Brain pericyte (primary cell): ENCODE measurements at regions not wholly inside any gene's neighbourhood (a gene's known extent, or its start where the extent isn't known, plus 50 kb on each side); places are given as distances from the start of the nearest gene placed in this dataset.
"Not testable (repeated sequence)": the region's sequence is repeated elsewhere in the genome, so short reads cannot be mapped to it uniquely, and the experiment has no call there.

Experiments used
- DNase-seq: peaks from one replicate; pipeline ENCODE4 v3.0.0-alpha.2; 2012; ENCODE audit warnings: low read depth, low spot score

- DNase-seq, result no peak
Observed at GRCh38 chr12:88717188-88717587, 136.9 kb upstream of the KITLG start.

- DNase-seq, result no peak
Observed at GRCh38 chr12:88716240-88716639, 136.0 kb upstream of the KITLG start.

- no peak for DNase-seq
Observed at GRCh38 chr12:88715673-88716072, 135.4 kb upstream of the KITLG start.

GRCh38 chr12:88714263-88714882, 134.1 kb upstream of the KITLG start:
- DNase-seq, result not testable (repeated sequence)

- no peak for DNase-seq
Observed at GRCh38 chr12:88707800-88708199, 127.5 kb upstream of the KITLG start.

- no peak for DNase-seq
Observed at GRCh38 chr12:88706286-88706685, 126.0 kb upstream of the KITLG start.

- DNase-seq, result no peak
Observed at GRCh38 chr12:88703790-88704189, 123.5 kb upstream of the KITLG start.

- no peak for DNase-seq
Observed at GRCh38 chr12:88698471-88698870, 118.2 kb upstream of the KITLG start.

- no peak for DNase-seq
Observed at GRCh38 chr12:88693837-88694445, 113.7 kb upstream of the KITLG start.

- no peak for DNase-seq
Observed at GRCh38 chr12:88691811-88692210, 111.5 kb upstream of the KITLG start.

GRCh38 chr12:88684610-88685009, 104.3 kb upstream of the KITLG start:
- DNase-seq, result no peak

- DNase-seq, result no peak
Observed at GRCh38 chr12:88684170-88684569, 103.9 kb upstream of the KITLG start.

GRCh38 chr12:88683628-88684027, 103.4 kb upstream of the KITLG start:
- no peak for DNase-seq

GRCh38 chr12:88681271-88681670, 101.0 kb upstream of the KITLG start:
- no peak for DNase-seq

- no peak for DNase-seq
Observed at GRCh38 chr12:88677464-88677863, 97.2 kb upstream of the KITLG start.

GRCh38 chr12:88667615-88668014, 87.3 kb upstream of the KITLG start:
- DNase-seq, result not testable (repeated sequence)

GRCh38 chr12:88665071-88665470, 84.8 kb upstream of the KITLG start:
- no peak for DNase-seq

GRCh38 chr12:88662961-88663360, 82.7 kb upstream of the KITLG start:
- DNase-seq, result no peak

GRCh38 chr12:88662093-88662492, 81.8 kb upstream of the KITLG start:
- DNase-seq, result no peak

GRCh38 chr12:88658009-88658408, 77.7 kb upstream of the KITLG start:
- DNase-seq, result no peak

- DNase-seq, result peak; percentile 7
Observed at GRCh38 chr12:88650715-88651114, 70.4 kb upstream of the KITLG start.

GRCh38 chr12:88648625-88649024, 68.4 kb upstream of the KITLG start:
- no peak for DNase-seq

- DNase-seq, result no peak
Observed at GRCh38 chr12:88646824-88647223, 66.6 kb upstream of the KITLG start.

GRCh38 chr12:88645816-88646215, 65.5 kb upstream of the KITLG start:
- DNase-seq, result no peak
